K562 (cell line): ENCODE measurements at regions not wholly inside any gene's neighbourhood (a gene's known extent, or its start where the extent isn't known, plus 50 kb on each side); places are given as distances from the start of the nearest gene placed in this dataset.

ENCODE experiments used
- CTCF ChIP-seq, 3 experiments: IDR thresholded peaks in 2 of 3; conservative IDR thresholded peaks in 1 of 3; 2 replicates each; pipeline ENCODE4 v1.5.1; 2011 to 2012; ENCODE audit warnings: low read length in 3 of 3, mild to moderate bottlenecking in 3 of 3, control low read depth in 2 of 3, improper control_type of control experiment in 1 of 3, inconsistent platforms in 1 of 3, low read depth in 1 of 3, mixed read lengths in 1 of 3, moderate library complexity in 1 of 3; ENCODE audit not compliant: insufficient read depth in 2 of 3
- EP300 ChIP-seq: IDR thresholded peaks from 2 replicates; pipeline ENCODE4 v1.6.1; 2012; ENCODE audit warnings: low read length, improper control_type of control experiment
- JUND ChIP-seq, 2 experiments: IDR thresholded peaks; 2 replicates in 1 of 2; 3 replicates in 1 of 2; pipeline ENCODE4 v1.6.1; 2011; ENCODE audit warnings: borderline replicate concordance in 2 of 2, low read depth in 2 of 2, low read length in 2 of 2, improper control_type of control experiment in 1 of 2, missing biosample characterization in 1 of 2, missing genetic modification characterization in 1 of 2, missing genetic modification reagents in 1 of 2
- MYNN ChIP-seq, 2 experiments: sonication (generic); formaldehyde crosslinking in 1 of 2; IDR thresholded peaks; 2 replicates each; pipeline versions ENCODE4 v1.5.0 to v1.6.1; 2016 to 2020; ENCODE audit warnings: antibody characterized with exemption in 1 of 2, missing genetic modification reagents in 1 of 2
- NFYB ChIP-seq: IDR thresholded peaks from 2 replicates; pipeline ENCODE4 v1.6.1; 2011; ENCODE audit warnings: mild to moderate bottlenecking, moderate library complexity; ENCODE audit not compliant: insufficient read length; ENCODE audit errors: extremely low read depth
- POLR2AphosphoS5 ChIP-seq: IDR thresholded peaks from 2 replicates; pipeline ENCODE4 v1.6.1; 2011; ENCODE audit warnings: mild to moderate bottlenecking, low read depth, low read length, moderate library complexity; ENCODE audit not compliant: control insufficient read depth, insufficient read depth
- TAF1 ChIP-seq: IDR thresholded peaks from 2 replicates; pipeline ENCODE4 v1.6.1; 2011; ENCODE audit warnings: mild to moderate bottlenecking, low read length, moderate library complexity; ENCODE audit not compliant: insufficient read depth, control insufficient read depth, severe bottlenecking; ENCODE audit errors: extremely low read depth
- TAF7 ChIP-seq: fragments of 450-650 bp; IDR thresholded peaks from 2 replicates; pipeline ENCODE4 v1.6.1; 2016; ENCODE audit warnings: missing genetic modification characterization, missing compliant biosample characterization
- TCFL5 ChIP-seq: fragments of 250-450 bp; sonication (Bioruptor Pico); conservative IDR thresholded peaks from 2 replicates; pipeline ENCODE4 v1.6.1; 2021; ENCODE audit warnings: mild to moderate bottlenecking, moderate library complexity, matching md5 sums

- TF ChIP-seq TCFL5 (CRISPR knock-in tag) = no peak
- TF ChIP-seq TAF1 = no peak
- TF ChIP-seq MYNN (IDR thresholded peaks at IDR 0.05) = no peak
- no peak for TF ChIP-seq MYNN (CRISPR knock-in tag; IDR thresholded peaks at IDR 0.05)
- TF ChIP-seq EP300 = no peak
- no peak for TF ChIP-seq JUND (IDR thresholded peaks at IDR 0.05; ENCODE audit: borderline replicate concordance, low read depth, low read length)
- TF ChIP-seq JUND (tag; IDR thresholded peaks at IDR 0.05; ENCODE audit: borderline replicate concordance, low read depth, low read length) = no peak
- TF ChIP-seq NFYB = no peak
- TF ChIP-seq CTCF (IDR thresholded peaks at IDR 0.05 in 2 of 3, conservative IDR thresholded peaks at IDR 0.05 in 1 of 3; ENCODE audit: insufficient read depth in 2 of 3, low read depth in 1 of 3, low read length in 3 of 3) = no peak
- TF ChIP-seq POLR2AphosphoS5 = no peak
- no peak for TF ChIP-seq TAF7 (tag)
These were observed 151.1 kb upstream of the COX10 start for GRCh38 chr17:13918247-13918646.
